GM23338 (cell line): ENCODE measurements at regions not wholly inside any gene's neighbourhood (a gene's known extent, or its start where the extent isn't known, plus 50 kb on each side); places are given as distances from the start of the nearest gene placed in this dataset.

Experiments used
- CREB1 ChIP-seq: fragments of 250-450 bp; sonication (Bioruptor Pico); IDR thresholded peaks from 2 replicates; pipeline ENCODE4 v1.5.0; 2020; ENCODE audit warnings: low read depth, mild to moderate bottlenecking, moderate library complexity
- EZH2phosphoT487 ChIP-seq: fragments of 200-600 bp; sonication (generic); IDR thresholded peaks from one replicate; pipeline ENCODE4 v1.8.1; 2018; ENCODE audit warnings: antibody characterized with exemption; ENCODE audit not compliant: unreplicated experiment
- POLR2AphosphoS5 ChIP-seq: IDR thresholded peaks from 2 replicates; pipeline ENCODE4 v1.6.1; 2016; ENCODE audit warnings: antibody characterized with exemption, low read depth
- TF ChIP-seq, protein P1 (sequence below), 2 experiments: fragments of 200-600 bp in 1 of 2; sonication (generic) in 1 of 2; conservative IDR thresholded peaks; 2 replicates each; pipeline versions ENCODE4 v1.5.1 to v1.6.1; 2016 to 2017; ENCODE audit warnings: antibody characterized with exemption in 2 of 2, low read depth in 2 of 2, mild to moderate bottlenecking in 2 of 2, moderate library complexity in 1 of 2

DNA sequence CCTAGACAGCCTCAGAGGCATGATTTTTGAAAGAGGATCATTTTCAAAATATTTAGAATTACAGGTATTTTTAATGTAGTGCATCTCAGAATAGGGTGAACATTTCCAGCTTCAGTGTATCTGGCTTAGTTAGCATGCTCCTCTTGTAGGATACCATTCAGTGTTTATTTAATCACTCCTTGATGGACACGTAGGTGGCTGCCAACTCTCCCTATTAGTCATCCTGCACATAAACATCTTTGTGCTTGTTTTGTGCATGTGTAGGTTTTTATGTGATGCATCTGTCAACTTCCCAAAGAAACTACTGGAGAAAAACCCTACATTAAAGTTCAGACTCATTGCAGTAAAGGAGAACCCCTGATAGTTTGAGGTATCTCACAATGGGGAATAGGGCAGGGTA is 52.5 kb upstream of the RBM19 start:
- TF ChIP-seq, protein P1, sequence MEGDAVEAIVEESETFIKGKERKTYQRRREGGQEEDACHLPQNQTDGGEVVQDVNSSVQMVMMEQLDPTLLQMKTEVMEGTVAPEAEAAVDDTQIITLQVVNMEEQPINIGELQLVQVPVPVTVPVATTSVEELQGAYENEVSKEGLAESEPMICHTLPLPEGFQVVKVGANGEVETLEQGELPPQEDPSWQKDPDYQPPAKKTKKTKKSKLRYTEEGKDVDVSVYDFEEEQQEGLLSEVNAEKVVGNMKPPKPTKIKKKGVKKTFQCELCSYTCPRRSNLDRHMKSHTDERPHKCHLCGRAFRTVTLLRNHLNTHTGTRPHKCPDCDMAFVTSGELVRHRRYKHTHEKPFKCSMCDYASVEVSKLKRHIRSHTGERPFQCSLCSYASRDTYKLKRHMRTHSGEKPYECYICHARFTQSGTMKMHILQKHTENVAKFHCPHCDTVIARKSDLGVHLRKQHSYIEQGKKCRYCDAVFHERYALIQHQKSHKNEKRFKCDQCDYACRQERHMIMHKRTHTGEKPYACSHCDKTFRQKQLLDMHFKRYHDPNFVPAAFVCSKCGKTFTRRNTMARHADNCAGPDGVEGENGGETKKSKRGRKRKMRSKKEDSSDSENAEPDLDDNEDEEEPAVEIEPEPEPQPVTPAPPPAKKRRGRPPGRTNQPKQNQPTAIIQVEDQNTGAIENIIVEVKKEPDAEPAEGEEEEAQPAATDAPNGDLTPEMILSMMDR (conservative IDR thresholded peaks at IDR 0.05; ENCODE audit: low read depth in 2 of 2): no peak
- TF ChIP-seq POLR2AphosphoS5 (no peak), CREB1 (CRISPR knock-in tag) (no peak), EZH2phosphoT487 (no peak)
